Astrocyte (in vitro differentiated cells and primary cell): ENCODE measurements at regions not wholly inside any gene's neighbourhood (a gene's known extent, or its start where the extent isn't known, plus 50 kb on each side); places are given as distances from the start of the nearest gene placed in this dataset.

Source experiments
- DNase-seq: peaks from one replicate; pipeline ENCODE4 v3.0.0-alpha.2; 2010; ENCODE audit warnings: low read depth
- FAIRE-seq: peaks from 2 replicates; lab custom pipeline; 2011; peaks lifted over from hg19 to GRCh38; lab: Jason Lieb, UNC
- H2AFZ ChIP-seq: 2 replicates; pipeline ENCODE4 v1.6.0; 2012; ENCODE audit warnings: low read depth, low read length, inconsistent platforms
- H3K27ac ChIP-seq: 2 replicates; pipeline ENCODE4 v1.5.1; 2011; ENCODE audit warnings: low read depth, low read length, inconsistent platforms
- H3K27me3 ChIP-seq: 2 replicates; pipeline ENCODE4 v1.6.0; 2011; ENCODE audit warnings: low read length, inconsistent platforms; ENCODE audit not compliant: insufficient read depth
- H3K36me3 ChIP-seq: 2 replicates; pipeline ENCODE4 v1.5.1; 2011; ENCODE audit warnings: low read length, inconsistent platforms; ENCODE audit not compliant: insufficient read depth
- H3K4me1 ChIP-seq: 2 replicates; pipeline ENCODE4 v1.5.1; 2011; ENCODE audit warnings: low read length, inconsistent platforms; ENCODE audit not compliant: insufficient read depth
- H3K4me2 ChIP-seq: 2 replicates; pipeline ENCODE4 v1.6.0; 2012; ENCODE audit warnings: low read length, inconsistent platforms
- H3K4me3 ChIP-seq: 2 replicates; pipeline ENCODE4 v1.5.1; 2011; ENCODE audit warnings: low read depth, mild to moderate bottlenecking, low read length, inconsistent platforms; ENCODE audit not compliant: insufficient read depth
- H3K79me2 ChIP-seq: 2 replicates; pipeline ENCODE4 v1.6.0; 2012; ENCODE audit warnings: mild to moderate bottlenecking, low read length, inconsistent platforms; ENCODE audit not compliant: insufficient read depth
- H3K9ac ChIP-seq: 2 replicates; pipeline ENCODE4 v1.6.0; 2012; ENCODE audit warnings: mild to moderate bottlenecking, low read length, inconsistent platforms
- H3K9me3 ChIP-seq: 2 replicates; pipeline ENCODE4 v1.5.1; 2012; ENCODE audit warnings: low read depth, mild to moderate bottlenecking, low read length, inconsistent platforms; ENCODE audit not compliant: insufficient read depth
- H4K20me1 ChIP-seq: 2 replicates; pipeline ENCODE4 v1.6.0; 2012; ENCODE audit warnings: low read length, inconsistent platforms; ENCODE audit not compliant: insufficient read depth
- H3K27ac Mint-ChIP-seq: one replicate; pipeline ENCODE4 v1.8.0; 2021; ENCODE audit warnings: mild to moderate bottlenecking, mixed read lengths; ENCODE audit not compliant: unreplicated experiment
- H3K27me3 Mint-ChIP-seq: one replicate; pipeline ENCODE4 v1.8.0; 2021; ENCODE audit warnings: low read depth, mixed read lengths; ENCODE audit not compliant: unreplicated experiment
- H3K36me3 Mint-ChIP-seq: one replicate; pipeline ENCODE4 v1.8.0; 2021; ENCODE audit warnings: low read depth, mixed read lengths; ENCODE audit not compliant: unreplicated experiment
- H3K4me1 Mint-ChIP-seq: one replicate; pipeline ENCODE4 v1.8.0; 2021; ENCODE audit warnings: low read depth, mixed read lengths; ENCODE audit not compliant: unreplicated experiment
- H3K4me3 Mint-ChIP-seq: one replicate; pipeline ENCODE4 v1.8.0; 2021; ENCODE audit warnings: mild to moderate bottlenecking, moderate library complexity, mixed read lengths; ENCODE audit not compliant: unreplicated experiment
- H3K9me3 Mint-ChIP-seq: one replicate; pipeline ENCODE4 v1.8.0; 2021; ENCODE audit warnings: mild to moderate bottlenecking, mixed read lengths; ENCODE audit not compliant: unreplicated experiment
- EZH2 ChIP-seq: IDR thresholded peaks from 2 replicates; pipeline ENCODE4 v1.6.1; 2012; ENCODE audit warnings: mild to moderate bottlenecking, low read length, inconsistent platforms; ENCODE audit not compliant: insufficient read depth
- TF ChIP-seq, protein P1 (sequence below): IDR thresholded peaks from 2 replicates; pipeline ENCODE4 v1.5.1; 2011; ENCODE audit warnings: low read depth, mild to moderate bottlenecking, inconsistent platforms, low read length, moderate library complexity; ENCODE audit not compliant: insufficient read depth

DNA sequence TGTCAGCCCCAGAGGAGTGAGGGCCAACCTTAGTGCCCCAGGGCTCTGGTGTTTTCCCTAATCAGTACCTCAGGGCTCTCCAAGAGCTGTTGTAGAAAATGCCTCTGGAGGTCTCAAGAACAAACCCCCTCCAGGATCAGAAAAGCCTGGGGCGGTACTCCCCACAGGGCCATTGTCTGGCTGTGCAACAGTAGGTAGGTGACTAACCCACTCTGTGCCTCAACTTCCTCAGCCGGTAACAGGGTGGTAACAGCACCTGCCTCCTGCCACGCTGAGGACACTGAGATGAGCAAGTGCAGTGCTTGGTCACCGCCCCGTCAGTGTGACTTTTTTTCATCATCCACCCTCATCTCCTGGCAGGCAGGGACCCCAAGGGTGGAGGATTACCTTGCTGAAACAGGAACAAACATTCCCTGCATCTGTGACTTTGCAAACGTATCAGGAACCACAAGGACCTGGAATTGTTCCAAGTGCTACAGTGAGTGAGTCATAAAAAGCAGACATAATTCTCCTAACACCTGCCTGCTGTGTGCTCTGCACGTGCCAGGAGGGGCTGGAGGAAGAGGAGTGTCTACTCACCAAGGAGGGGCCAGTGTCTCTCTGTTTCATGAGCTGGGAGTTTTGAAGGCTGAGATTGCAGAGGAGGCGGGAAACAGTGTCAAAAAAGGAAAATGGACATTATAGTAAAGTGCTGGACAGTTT lies 440.8 kb downstream of the NPHP4 start:
- no peaks in the 10 kb centered on the region for H3K4me1 ChIP-seq
- DNase-seq (no peak), FAIRE-seq (no peak)
- no peak overlapping the region for H3K4me2 ChIP-seq
- no peaks in the 10 kb centered on the region for H3K36me3 Mint-ChIP-seq
- no peak overlapping the region for H2AFZ ChIP-seq
- no peak overlapping the region for H3K27ac Mint-ChIP-seq
- H3K4me3 Mint-ChIP-seq: no peak overlapping the region
- no peak overlapping the region for H3K27ac ChIP-seq
- H3K9ac ChIP-seq: no peak overlapping the region
- no peaks in the 10 kb centered on the region for H3K27me3 ChIP-seq
- H3K9me3 ChIP-seq: peaks cover 7% of the 10 kb centered on the region
- H3K27me3 Mint-ChIP-seq: peaks cover 15% of the 10 kb centered on the region
- no peaks in the 10 kb centered on the region for H3K4me1 Mint-ChIP-seq
- H3K79me2 ChIP-seq: no peaks in the 10 kb centered on the region
- no peaks in the 10 kb centered on the region for H4K20me1 ChIP-seq
- TF ChIP-seq, protein P1, sequence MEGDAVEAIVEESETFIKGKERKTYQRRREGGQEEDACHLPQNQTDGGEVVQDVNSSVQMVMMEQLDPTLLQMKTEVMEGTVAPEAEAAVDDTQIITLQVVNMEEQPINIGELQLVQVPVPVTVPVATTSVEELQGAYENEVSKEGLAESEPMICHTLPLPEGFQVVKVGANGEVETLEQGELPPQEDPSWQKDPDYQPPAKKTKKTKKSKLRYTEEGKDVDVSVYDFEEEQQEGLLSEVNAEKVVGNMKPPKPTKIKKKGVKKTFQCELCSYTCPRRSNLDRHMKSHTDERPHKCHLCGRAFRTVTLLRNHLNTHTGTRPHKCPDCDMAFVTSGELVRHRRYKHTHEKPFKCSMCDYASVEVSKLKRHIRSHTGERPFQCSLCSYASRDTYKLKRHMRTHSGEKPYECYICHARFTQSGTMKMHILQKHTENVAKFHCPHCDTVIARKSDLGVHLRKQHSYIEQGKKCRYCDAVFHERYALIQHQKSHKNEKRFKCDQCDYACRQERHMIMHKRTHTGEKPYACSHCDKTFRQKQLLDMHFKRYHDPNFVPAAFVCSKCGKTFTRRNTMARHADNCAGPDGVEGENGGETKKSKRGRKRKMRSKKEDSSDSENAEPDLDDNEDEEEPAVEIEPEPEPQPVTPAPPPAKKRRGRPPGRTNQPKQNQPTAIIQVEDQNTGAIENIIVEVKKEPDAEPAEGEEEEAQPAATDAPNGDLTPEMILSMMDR: no peak
- TF ChIP-seq EZH2: no peak
- no peak overlapping the region for H3K4me3 ChIP-seq
- H3K36me3 ChIP-seq: no peaks in the 10 kb centered on the region
- H3K9me3 Mint-ChIP-seq: peaks cover 7% of the 10 kb centered on the region

DNA sequence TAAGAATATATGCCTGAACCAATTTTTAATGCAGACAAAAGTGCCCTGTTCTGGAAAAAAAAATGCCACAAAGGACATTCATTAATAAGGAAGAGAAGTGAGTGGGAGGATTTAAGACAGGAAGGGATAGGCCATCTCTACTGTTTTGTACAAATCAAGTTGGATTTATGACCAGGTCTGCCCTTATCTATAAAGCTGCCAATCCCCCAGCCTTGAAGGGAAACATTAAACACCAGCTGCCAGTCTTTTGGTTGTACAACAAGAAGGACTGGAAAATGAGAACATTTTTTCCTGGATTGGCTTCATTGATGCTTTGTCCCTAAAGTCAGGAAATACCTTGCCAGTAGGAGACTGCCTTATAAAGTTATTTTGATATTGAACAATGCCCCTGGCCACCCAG lies 444.0 kb downstream of the NPHP4 start:
- no peak for FAIRE-seq
- peaks cover 2% of the 10 kb centered on the region for H3K9me3 Mint-ChIP-seq
- H3K27ac ChIP-seq: no peak overlapping the region

More for the DNA sequence above, 444.0 kb downstream of the NPHP4 start:
- no peak overlapping the region for H3K4me3 ChIP-seq
- H3K4me3 Mint-ChIP-seq: no peak overlapping the region
- TF ChIP-seq, protein P1: no peak
- TF ChIP-seq EZH2: no peak
- H3K27me3 Mint-ChIP-seq: peaks cover 13% of the 10 kb centered on the region
- H3K27me3 ChIP-seq: no peaks in the 10 kb centered on the region
- no peaks in the 10 kb centered on the region for H3K9me3 ChIP-seq
- no peak overlapping the region for H2AFZ ChIP-seq
- no peak overlapping the region for H3K4me2 ChIP-seq
- H3K27ac Mint-ChIP-seq: no peak overlapping the region
- DNase-seq: no peak
- no peaks in the 10 kb centered on the region for H3K4me1 ChIP-seq
- H4K20me1 ChIP-seq: no peaks in the 10 kb centered on the region
- no peak overlapping the region for H3K9ac ChIP-seq
- H3K79me2 ChIP-seq: no peaks in the 10 kb centered on the region
- no peaks in the 10 kb centered on the region for H3K36me3 ChIP-seq
- no peaks in the 10 kb centered on the region for H3K4me1 Mint-ChIP-seq
- no peaks in the 10 kb centered on the region for H3K36me3 Mint-ChIP-seq
